ENCODE measurements at regions not wholly inside any gene's neighbourhood (a gene's known extent, or its start where the extent isn't known, plus 50 kb on each side); places are given as distances from the start of the nearest gene placed in this dataset.

DNA sequence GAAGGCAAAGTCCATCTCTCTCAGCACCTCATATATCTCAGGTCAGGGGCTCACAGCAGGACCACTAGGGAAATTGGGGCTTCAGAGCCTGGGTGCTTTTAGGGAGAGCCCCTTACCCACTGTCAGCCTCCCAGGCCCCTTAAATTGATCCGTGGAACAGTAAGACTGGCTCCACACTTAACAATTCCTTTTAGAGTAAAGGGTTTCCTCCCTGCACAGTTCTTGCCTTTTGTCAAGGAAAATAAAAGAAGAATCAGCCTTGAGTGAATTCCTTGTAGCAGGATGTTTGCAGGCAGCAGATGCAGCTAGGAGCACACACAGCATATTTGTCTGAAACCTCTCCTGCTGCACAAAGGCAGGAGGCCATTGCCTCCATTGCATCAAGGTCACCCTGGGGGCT lies 184.9 kb downstream of the SEC16B start:
- no peak overlapping the region for H3K4me2 ChIP-seq
- H2AFZ ChIP-seq (ENCODE audit: low read depth): no peak overlapping the region
- no peaks in the 10 kb centered on the region for H3K79me2 ChIP-seq (ENCODE audit: insufficient read depth, low read depth)
- no peaks in the 10 kb centered on the region for H4K20me1 ChIP-seq (ENCODE audit: insufficient read depth)
- no peaks in the 10 kb centered on the region for H3K36me3 ChIP-seq (ENCODE audit: insufficient read depth)
- H3K9ac ChIP-seq: no peak overlapping the region
- no peak overlapping the region for H3K27ac ChIP-seq
- H3K4me3 ChIP-seq (IDR thresholded peaks at IDR 0.05; ENCODE audit: insufficient read depth, low read depth, low read length): no peak overlapping the region
- TF ChIP-seq, protein P1, sequence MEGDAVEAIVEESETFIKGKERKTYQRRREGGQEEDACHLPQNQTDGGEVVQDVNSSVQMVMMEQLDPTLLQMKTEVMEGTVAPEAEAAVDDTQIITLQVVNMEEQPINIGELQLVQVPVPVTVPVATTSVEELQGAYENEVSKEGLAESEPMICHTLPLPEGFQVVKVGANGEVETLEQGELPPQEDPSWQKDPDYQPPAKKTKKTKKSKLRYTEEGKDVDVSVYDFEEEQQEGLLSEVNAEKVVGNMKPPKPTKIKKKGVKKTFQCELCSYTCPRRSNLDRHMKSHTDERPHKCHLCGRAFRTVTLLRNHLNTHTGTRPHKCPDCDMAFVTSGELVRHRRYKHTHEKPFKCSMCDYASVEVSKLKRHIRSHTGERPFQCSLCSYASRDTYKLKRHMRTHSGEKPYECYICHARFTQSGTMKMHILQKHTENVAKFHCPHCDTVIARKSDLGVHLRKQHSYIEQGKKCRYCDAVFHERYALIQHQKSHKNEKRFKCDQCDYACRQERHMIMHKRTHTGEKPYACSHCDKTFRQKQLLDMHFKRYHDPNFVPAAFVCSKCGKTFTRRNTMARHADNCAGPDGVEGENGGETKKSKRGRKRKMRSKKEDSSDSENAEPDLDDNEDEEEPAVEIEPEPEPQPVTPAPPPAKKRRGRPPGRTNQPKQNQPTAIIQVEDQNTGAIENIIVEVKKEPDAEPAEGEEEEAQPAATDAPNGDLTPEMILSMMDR (conservative IDR thresholded peaks at IDR 0.05; ENCODE audit: low read depth, low read length): no peak
- peaks cover 7% of the 10 kb centered on the region for H3K4me1 ChIP-seq (ENCODE audit: low read depth, poor library complexity, severe bottlenecking)
- no peaks in the 10 kb centered on the region for H3K27me3 ChIP-seq (ENCODE audit: insufficient read depth, low read depth)

- peaks cover 1% of the 10 kb centered on the region for H3K4me1 ChIP-seq (ENCODE audit: low read depth, poor library complexity, severe bottlenecking)
These were observed 185.4 kb downstream of the SEC16B start for GRCh38 chr1:177784409-177784808.

DNA sequence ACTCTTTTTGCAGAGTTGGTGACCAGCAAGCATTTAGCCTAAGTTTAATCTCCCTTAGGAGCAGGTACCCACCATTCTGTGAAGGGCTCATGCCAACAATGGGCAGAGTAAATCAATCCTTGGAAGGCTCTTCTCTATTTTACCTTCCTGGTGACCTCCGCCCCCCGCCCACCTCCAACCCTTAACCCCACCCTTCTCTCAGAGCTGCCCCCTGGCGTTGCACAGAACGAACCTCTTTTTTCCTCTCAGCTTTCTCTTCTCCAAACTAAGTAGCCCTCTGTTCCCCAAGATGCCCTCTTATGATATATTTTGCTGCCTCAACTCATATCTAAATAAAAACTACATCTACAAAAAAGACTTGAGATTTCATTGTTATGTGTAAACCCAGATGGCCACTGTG lies 186.8 kb downstream of the SEC16B start:
- TF ChIP-seq, protein P1 (conservative IDR thresholded peaks at IDR 0.05; ENCODE audit: low read depth, low read length): no peak
- Histone ChIP-seq H4K20me1 (ENCODE audit: insufficient read depth) (no peaks in the 10 kb centered on the region), H3K79me2 (ENCODE audit: insufficient read depth, low read depth) (no peaks in the 10 kb centered on the region), H2AFZ (ENCODE audit: low read depth) (no peak overlapping the region), H3K4me3 (IDR thresholded peaks at IDR 0.05; ENCODE audit: insufficient read depth, low read depth, low read length) (no peak overlapping the region), H3K36me3 (ENCODE audit: insufficient read depth) (no peaks in the 10 kb centered on the region), H3K27ac (no peak overlapping the region), H3K27me3 (ENCODE audit: insufficient read depth, low read depth) (no peaks in the 10 kb centered on the region), H3K4me2 (no peak overlapping the region), H3K9ac (no peak overlapping the region), H3K4me1 (ENCODE audit: low read depth, poor library complexity, severe bottlenecking) (no peaks in the 10 kb centered on the region)

More at GRCh38 chr1:177784409-177784808, 185.4 kb downstream of the SEC16B start:
- H3K9ac ChIP-seq: no peak overlapping the region
- H4K20me1 ChIP-seq (ENCODE audit: insufficient read depth): no peaks in the 10 kb centered on the region
- H3K27ac ChIP-seq: no peak overlapping the region
- no peak overlapping the region for H3K4me3 ChIP-seq (IDR thresholded peaks at IDR 0.05; ENCODE audit: insufficient read depth, low read depth, low read length)
- no peaks in the 10 kb centered on the region for H3K27me3 ChIP-seq (ENCODE audit: insufficient read depth, low read depth)
- no peaks in the 10 kb centered on the region for H3K79me2 ChIP-seq (ENCODE audit: insufficient read depth, low read depth)
- no peaks in the 10 kb centered on the region for H3K36me3 ChIP-seq (ENCODE audit: insufficient read depth)
- TF ChIP-seq, protein P1 (conservative IDR thresholded peaks at IDR 0.05; ENCODE audit: low read depth, low read length): no peak
- H3K4me2 ChIP-seq: no peak overlapping the region
- no peak overlapping the region for H2AFZ ChIP-seq (ENCODE audit: low read depth)

DNA sequence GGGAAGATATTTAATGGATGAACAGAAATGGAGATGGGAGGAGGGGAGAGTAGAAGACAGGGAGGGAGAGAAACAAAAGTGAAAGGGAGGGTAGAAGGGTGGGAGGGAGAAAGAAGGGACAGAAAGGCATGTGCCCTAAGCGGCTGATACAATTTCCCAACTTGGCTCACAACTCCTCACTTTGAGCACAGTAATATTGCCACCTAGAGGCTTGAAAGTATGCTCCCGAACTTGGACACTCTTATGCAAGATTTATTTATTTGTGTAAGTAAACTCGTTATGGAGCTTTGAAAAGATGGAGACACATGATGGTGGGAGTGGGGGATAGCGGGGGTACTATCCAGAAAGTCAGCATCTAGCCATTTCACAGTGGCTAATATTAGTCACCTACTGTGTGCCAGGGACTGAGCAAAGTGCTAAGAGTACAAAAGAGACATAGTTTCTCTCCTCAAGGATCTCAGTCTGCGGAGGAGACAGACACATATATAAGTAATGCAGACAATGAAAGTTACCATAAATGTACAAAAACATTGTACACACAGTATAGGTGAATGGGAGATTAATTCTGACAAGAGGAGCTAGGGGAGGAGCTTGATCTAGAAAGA lies 189.7 kb downstream of the SEC16B start:
- Histone ChIP-seq H3K4me3 (IDR thresholded peaks at IDR 0.05; ENCODE audit: insufficient read depth, low read depth, low read length) (no peak overlapping the region), H3K4me1 (ENCODE audit: low read depth, poor library complexity, severe bottlenecking) (no peaks in the 10 kb centered on the region), H2AFZ (ENCODE audit: low read depth) (0 out of 2 replicates have a peak overlapping the region, but pooled peaks have one; percentile 3), H3K9ac (no peak overlapping the region), H4K20me1 (ENCODE audit: insufficient read depth) (no peaks in the 10 kb centered on the region), H3K4me2 (no peak overlapping the region), H3K27me3 (ENCODE audit: insufficient read depth, low read depth) (no peaks in the 10 kb centered on the region), H3K36me3 (ENCODE audit: insufficient read depth) (no peaks in the 10 kb centered on the region), H3K79me2 (ENCODE audit: insufficient read depth, low read depth) (no peaks in the 10 kb centered on the region), H3K27ac (no peak overlapping the region)
- TF ChIP-seq, protein P1 (conservative IDR thresholded peaks at IDR 0.05; ENCODE audit: low read depth, low read length): peak; percentile 71
